Fibroblast of lung (primary cell): ENCODE measurements at regions not wholly inside any gene's neighbourhood (a gene's known extent, or its start where the extent isn't known, plus 50 kb on each side); places are given as distances from the start of the nearest gene placed in this dataset.

ENCODE experiments used
- EZH2 ChIP-seq: IDR thresholded peaks from 2 replicates; pipeline ENCODE4 v1.5.1; 2012; ENCODE audit warnings: low read length, control low read depth, mild to moderate bottlenecking; ENCODE audit errors: missing control alignments
- TF ChIP-seq, protein P1 (sequence below), 2 donors: IDR thresholded peaks in 1 of 2; conservative IDR thresholded peaks in 1 of 2; 1 replicate in 1 of 2; 2 replicates in 1 of 2; pipeline ENCODE4 v1.5.1; 2011 to 2012; ENCODE audit warnings: low read length in 2 of 2, control low read depth in 1 of 2, inconsistent platforms in 1 of 2, low read depth in 1 of 2, mild to moderate bottlenecking in 1 of 2

GRCh38 chr10:2367083-2367482 lies 629.8 kb upstream of the ADARB2 start:
- TF ChIP-seq, protein P1, sequence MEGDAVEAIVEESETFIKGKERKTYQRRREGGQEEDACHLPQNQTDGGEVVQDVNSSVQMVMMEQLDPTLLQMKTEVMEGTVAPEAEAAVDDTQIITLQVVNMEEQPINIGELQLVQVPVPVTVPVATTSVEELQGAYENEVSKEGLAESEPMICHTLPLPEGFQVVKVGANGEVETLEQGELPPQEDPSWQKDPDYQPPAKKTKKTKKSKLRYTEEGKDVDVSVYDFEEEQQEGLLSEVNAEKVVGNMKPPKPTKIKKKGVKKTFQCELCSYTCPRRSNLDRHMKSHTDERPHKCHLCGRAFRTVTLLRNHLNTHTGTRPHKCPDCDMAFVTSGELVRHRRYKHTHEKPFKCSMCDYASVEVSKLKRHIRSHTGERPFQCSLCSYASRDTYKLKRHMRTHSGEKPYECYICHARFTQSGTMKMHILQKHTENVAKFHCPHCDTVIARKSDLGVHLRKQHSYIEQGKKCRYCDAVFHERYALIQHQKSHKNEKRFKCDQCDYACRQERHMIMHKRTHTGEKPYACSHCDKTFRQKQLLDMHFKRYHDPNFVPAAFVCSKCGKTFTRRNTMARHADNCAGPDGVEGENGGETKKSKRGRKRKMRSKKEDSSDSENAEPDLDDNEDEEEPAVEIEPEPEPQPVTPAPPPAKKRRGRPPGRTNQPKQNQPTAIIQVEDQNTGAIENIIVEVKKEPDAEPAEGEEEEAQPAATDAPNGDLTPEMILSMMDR (conservative IDR thresholded peaks at IDR 0.05 in 1 of 2, IDR thresholded peaks at IDR 0.05 in 1 of 2; ENCODE audit: low read depth in 1 of 2, low read length in 2 of 2): no peak
- TF ChIP-seq EZH2: no peak
